HEK293T (cell line): ENCODE measurements at regions not wholly inside any gene's neighbourhood (a gene's known extent, or its start where the extent isn't known, plus 50 kb on each side); places are given as distances from the start of the nearest gene placed in this dataset.

Experiments used
- CTCF ChIA-PET: fragments of 350-600 bp; formaldehyde crosslinking; extraction: SDS; loops from one replicate; lab custom pipeline; 2021; ENCODE audit warnings: antibody characterized with exemption, inconsistent platforms; lab: Yijun Ruan, JAX
- POLR2A ChIA-PET: fragments of 350-600 bp; formaldehyde crosslinking; extraction: SDS; loops from one replicate; lab custom pipeline; 2020; ENCODE audit warnings: antibody characterized with exemption, inconsistent platforms; lab: Yijun Ruan, JAX
- DNase-seq: peaks from one replicate; pipeline ENCODE4 v3.0.0; 2012; ENCODE audit warnings: mixed read lengths; ENCODE audit errors: extremely low spot score
- ARNT ChIP-seq: fragments of 450-650 bp; IDR thresholded peaks from 2 replicates; pipeline ENCODE4 v1.6.1; 2017; ENCODE audit warnings: mild to moderate bottlenecking
- BHLHE40 ChIP-seq: fragments of 450-650 bp; IDR thresholded peaks from 2 replicates; pipeline ENCODE4 v1.6.1; 2016; ENCODE audit warnings: mild to moderate bottlenecking, moderate library complexity, borderline replicate concordance
- CTBP1 ChIP-seq: fragments of 450-650 bp; IDR thresholded peaks from 2 replicates; pipeline ENCODE4 v1.6.1; 2016; ENCODE audit warnings: borderline replicate concordance
- ELF4 ChIP-seq: fragments of 450-650 bp; IDR thresholded peaks from 2 replicates; pipeline ENCODE4 v1.6.1; 2017; ENCODE audit warnings: antibody characterized with exemption
- FOXA1 ChIP-seq: fragments of 450-650 bp; IDR thresholded peaks from 2 replicates; pipeline ENCODE4 v1.6.1; 2016; ENCODE audit warnings: mild to moderate bottlenecking
- FOXK2 ChIP-seq: fragments of 450-650 bp; IDR thresholded peaks from 2 replicates; pipeline ENCODE4 v1.6.1; 2016; ENCODE audit warnings: mild to moderate bottlenecking
- FOXM1 ChIP-seq: fragments of 450-650 bp; IDR thresholded peaks from 2 replicates; pipeline ENCODE4 v1.6.1; 2017; ENCODE audit warnings: mild to moderate bottlenecking, borderline replicate concordance
- HDGF ChIP-seq: fragments of 450-650 bp; IDR thresholded peaks from 2 replicates; pipeline ENCODE4 v1.6.1; 2017; ENCODE audit warnings: antibody characterized with exemption, borderline replicate concordance
- L3MBTL2 ChIP-seq: fragments of 450-650 bp; conservative IDR thresholded peaks from 2 replicates; pipeline ENCODE4 v1.6.1; 2016; ENCODE audit warnings: mild to moderate bottlenecking
- LEF1 ChIP-seq: fragments of 450-650 bp; IDR thresholded peaks from 2 replicates; pipeline ENCODE4 v1.6.1; 2017; ENCODE audit warnings: mild to moderate bottlenecking, borderline replicate concordance
- NFRKB ChIP-seq: fragments of 450-650 bp; IDR thresholded peaks from 2 replicates; pipeline ENCODE4 v1.6.1; 2016; ENCODE audit warnings: mild to moderate bottlenecking, moderate library complexity
- PKNOX1 ChIP-seq: fragments of 450-650 bp; IDR thresholded peaks from 2 replicates; pipeline ENCODE4 v1.6.1; 2016
- SP1 ChIP-seq: fragments of 450-650 bp; IDR thresholded peaks from 2 replicates; pipeline ENCODE4 v1.6.1; 2017
- SUZ12 ChIP-seq: fragments of 450-650 bp; IDR thresholded peaks from 2 replicates; pipeline ENCODE4 v1.6.1; 2016; ENCODE audit warnings: mild to moderate bottlenecking
- TARDBP ChIP-seq: fragments of 450-650 bp; IDR thresholded peaks from 2 replicates; pipeline ENCODE4 v1.6.1; 2016
- ZNF384 ChIP-seq: fragments of 450-650 bp; IDR thresholded peaks from 2 replicates; pipeline ENCODE4 v1.6.1; 2016

- DNase-seq = no peak
- TF ChIP-seq PKNOX1 = no peak
- TF ChIP-seq HDGF = no peak
- no peak for TF ChIP-seq L3MBTL2
- no peak for TF ChIP-seq ZNF384
- no peak for TF ChIP-seq LEF1
- TF ChIP-seq TARDBP = no peak
- TF ChIP-seq NFRKB = no peak
- no peak for TF ChIP-seq SUZ12
- CTCF ChIA-PET = no interaction called here
- POLR2A ChIA-PET = no interaction called here
Measured at GRCh38 chr3:68210635-68211034, 556.2 kb upstream of the SUCLG2 start.

GRCh38 chr3:68207327-68207726 lies 552.9 kb upstream of the SUCLG2 start:
- POLR2A ChIA-PET = no interaction called here
- no peak for TF ChIP-seq FOXM1
- CTCF ChIA-PET = no interaction called here
- DNase-seq = no peak

GRCh38 chr3:68206524-68207117 lies 552.2 kb upstream of the SUCLG2 start:
- POLR2A ChIA-PET = no interaction called here
- DNase-seq = peak; percentile 8
- CTCF ChIA-PET = no interaction called here
- TF ChIP-seq PKNOX1 = no peak
- TF ChIP-seq ELF4 = no peak
- no peak for TF ChIP-seq ZNF384
- TF ChIP-seq SUZ12 = no peak

GRCh38 chr3:68186733-68187132 lies 532.3 kb upstream of the SUCLG2 start:
- TF ChIP-seq FOXK2 = no peak
- no peak for TF ChIP-seq L3MBTL2
- no peak for TF ChIP-seq HDGF
- no peak for TF ChIP-seq PKNOX1
- TF ChIP-seq FOXA1 = no peak
- TF ChIP-seq CTBP1 = no peak
- TF ChIP-seq ARNT = no peak
- TF ChIP-seq FOXM1 = no peak
- TF ChIP-seq NFRKB = no peak
- no peak for TF ChIP-seq ELF4
- no peak for TF ChIP-seq TARDBP
- TF ChIP-seq SUZ12 = no peak
- no peak for TF ChIP-seq LEF1
- TF ChIP-seq ZNF384 = no peak
- TF ChIP-seq BHLHE40 = no peak
- DNase-seq = no peak
- ChIA-PET CTCF (no interaction called here), POLR2A (no interaction called here)

GRCh38 chr3:68176600-68176999 lies 522.2 kb upstream of the SUCLG2 start:
- no peak for TF ChIP-seq PKNOX1
- TF ChIP-seq NFRKB = no peak
- no peak for TF ChIP-seq HDGF
- TF ChIP-seq FOXA1 = no peak
- no peak for TF ChIP-seq ZNF384
- TF ChIP-seq CTBP1 = no peak
- no peak for TF ChIP-seq ELF4
- TF ChIP-seq L3MBTL2 = no peak
- TF ChIP-seq TARDBP = no peak
- no peak for TF ChIP-seq FOXK2
- no peak for TF ChIP-seq SUZ12
- TF ChIP-seq BHLHE40 = no peak
- no peak for TF ChIP-seq FOXM1
- no peak for TF ChIP-seq ARNT
- TF ChIP-seq LEF1 = no peak
- no peak for TF ChIP-seq SP1
- POLR2A ChIA-PET = no interaction called here
- DNase-seq = no peak

GRCh38 chr3:68173012-68173634 lies 518.7 kb upstream of the SUCLG2 start:
- ChIA-PET CTCF (no interaction called here), POLR2A (no interaction called here)

More at GRCh38 chr3:68176600-68176999, 522.2 kb upstream of the SUCLG2 start:
- CTCF ChIA-PET = no interaction called here

More at GRCh38 chr3:68173012-68173634, 518.7 kb upstream of the SUCLG2 start:
- DNase-seq = no peak
- TF ChIP-seq FOXK2 (no peak), ZNF384 (no peak), ELF4 (no peak), ARNT (no peak), FOXA1 (no peak), BHLHE40 (no peak), HDGF (no peak), L3MBTL2 (no peak), LEF1 (no peak), CTBP1 (no peak), FOXM1 (no peak)
